Activated CD4-positive, alpha-beta T cell treated with anti-CD3 and anti-CD28 coated beads, Interleukin-2, amount 50 U/mL, for 1 hour (primary cell): ENCODE measurements at regions not wholly inside any gene's neighbourhood (a gene's known extent, or its start where the extent isn't known, plus 50 kb on each side); places are given as distances from the start of the nearest gene placed in this dataset.
A peak's percentile ranks its signal among the peaks of the same experiment; 100 is the strongest.

ENCODE experiments used
- DNase-seq: peaks from one replicate; pipeline ENCODE4 v3.0.0-alpha.2; 2020

DNA sequence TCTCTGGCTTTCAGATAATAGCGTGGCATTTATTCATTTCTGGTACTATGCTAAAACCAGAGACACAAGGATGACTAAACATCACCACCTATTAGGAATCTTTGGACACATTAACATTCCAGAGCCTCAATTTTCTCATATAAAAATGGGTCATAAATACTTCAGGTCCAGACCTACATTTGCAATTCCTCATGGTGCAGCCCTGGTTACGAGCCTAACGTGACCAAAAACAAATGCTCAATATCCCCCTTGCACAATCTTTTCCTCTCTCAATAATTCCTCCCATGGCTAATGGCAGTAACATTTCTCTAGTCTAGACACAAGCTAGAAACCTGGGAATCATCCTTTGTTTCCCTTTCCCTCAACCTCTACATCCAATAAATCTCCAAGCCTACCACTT is 112.8 kb upstream of the NABP1 start:
- no peak for DNase-seq

DNA sequence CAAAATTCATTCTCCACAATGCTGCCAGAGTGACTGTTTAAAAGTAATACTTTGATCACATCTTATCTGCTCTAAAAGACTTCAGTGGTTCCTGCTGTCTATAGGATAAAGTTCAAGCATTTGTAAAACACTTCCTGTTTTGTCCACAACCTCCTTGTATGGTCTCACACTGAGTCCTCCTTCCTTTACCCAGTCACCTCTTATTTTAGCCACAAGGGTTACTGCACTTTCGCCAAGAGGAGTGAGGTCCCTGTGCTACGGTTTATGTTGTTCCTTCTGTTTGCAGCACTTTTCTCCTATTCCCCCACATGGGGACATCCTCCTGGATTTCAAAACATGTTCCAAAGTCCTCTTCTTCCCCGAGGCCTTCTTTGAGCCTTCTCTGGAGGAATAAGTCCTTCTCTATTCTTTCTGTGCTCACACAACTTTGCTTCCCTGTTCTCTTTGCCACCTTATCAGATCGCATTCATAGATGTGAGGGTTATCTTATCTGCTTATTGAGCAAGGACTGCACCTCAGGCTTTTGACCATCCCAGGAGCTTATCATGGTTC is 112.2 kb upstream of the NABP1 start:
- DNase-seq: no peak

DNA sequence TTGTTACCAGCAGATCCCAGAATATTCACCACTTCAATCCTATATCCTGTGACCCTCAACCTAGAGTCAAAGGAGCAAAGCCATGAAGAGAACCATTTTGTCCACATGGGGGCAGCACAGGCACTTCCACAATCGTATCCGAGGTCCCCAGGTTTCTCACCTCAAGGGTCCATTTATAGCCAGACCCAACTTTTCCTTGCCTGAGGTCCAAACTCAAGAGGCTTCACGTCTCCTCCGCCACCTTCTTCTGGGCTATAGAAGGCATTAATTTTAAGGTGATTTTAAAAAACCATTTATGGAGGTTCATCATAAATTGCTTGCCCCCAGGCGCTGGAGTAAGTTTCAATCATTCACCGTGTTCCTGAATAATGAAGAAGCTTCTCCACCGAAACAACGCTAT is 111.6 kb upstream of the NABP1 start:
- DNase-seq: peak; percentile 68

DNA sequence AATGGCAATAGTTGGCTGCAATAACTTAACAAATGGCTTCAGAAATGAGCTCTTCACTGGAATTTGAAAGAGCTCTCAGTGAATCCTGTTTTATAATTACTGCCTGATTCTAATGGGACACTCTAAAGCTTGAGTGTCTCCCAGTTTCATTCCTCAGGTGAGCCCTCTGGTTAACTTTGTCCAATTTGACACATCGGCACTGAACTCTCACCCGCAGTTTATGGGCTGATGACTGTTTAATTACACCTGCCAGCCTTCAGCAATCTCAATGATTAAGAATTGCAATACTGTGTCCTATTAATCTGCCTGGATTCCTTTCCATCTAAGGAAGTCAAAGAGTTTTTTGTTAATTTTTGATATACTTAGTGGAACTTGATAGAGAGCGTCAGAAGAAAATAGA is 110.7 kb upstream of the NABP1 start:
- no peak for DNase-seq

DNA sequence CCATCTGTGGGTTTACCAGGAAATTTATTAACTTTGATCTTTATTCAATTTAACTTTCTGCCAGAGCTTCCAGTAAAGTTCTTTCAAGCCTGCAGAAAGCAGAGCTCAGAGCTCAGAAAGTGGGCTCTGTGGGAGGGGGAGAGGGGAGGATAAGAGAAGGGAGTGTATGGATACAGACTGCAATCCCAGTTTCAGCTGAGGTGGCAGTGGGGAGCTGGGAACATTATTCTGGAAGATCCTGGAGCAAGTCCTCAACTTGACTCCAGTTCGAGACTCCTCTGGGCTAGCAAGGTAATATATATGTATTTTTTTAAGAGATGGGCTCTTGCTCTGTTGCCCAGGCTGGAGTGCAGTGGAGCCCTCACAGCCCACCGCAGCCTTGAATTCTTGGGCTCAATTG is 108.9 kb upstream of the NABP1 start:
- no peak for DNase-seq

DNA sequence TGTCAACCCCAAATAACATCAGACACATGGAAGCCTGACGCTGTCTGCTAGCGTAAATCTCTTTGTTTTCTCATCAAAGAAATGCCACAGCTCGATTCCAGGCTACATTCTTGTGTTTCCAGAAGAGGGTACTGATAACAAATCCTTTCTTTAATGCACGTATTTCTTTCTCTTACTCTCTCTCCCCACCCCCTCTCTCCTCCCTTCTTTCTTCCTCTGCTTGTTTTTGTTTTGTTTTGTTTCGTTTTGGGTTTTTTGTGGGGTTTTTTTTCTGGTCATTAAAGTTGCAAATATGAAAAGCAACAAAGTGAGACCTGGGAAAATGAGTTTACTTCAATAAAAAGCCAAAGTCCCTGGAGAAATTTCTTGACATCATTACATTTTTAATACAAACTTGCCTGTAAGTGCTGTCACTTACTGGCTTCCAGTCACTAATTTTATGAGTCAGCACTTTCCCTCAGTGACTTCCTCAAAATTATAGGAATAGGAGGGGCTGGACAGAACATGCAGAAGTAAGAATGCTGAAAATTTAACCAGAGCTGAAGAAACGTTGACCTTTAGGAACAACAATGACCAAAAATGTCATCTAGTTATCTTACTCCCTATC is 106.7 kb upstream of the NABP1 start:
- DNase-seq: no peak

DNA sequence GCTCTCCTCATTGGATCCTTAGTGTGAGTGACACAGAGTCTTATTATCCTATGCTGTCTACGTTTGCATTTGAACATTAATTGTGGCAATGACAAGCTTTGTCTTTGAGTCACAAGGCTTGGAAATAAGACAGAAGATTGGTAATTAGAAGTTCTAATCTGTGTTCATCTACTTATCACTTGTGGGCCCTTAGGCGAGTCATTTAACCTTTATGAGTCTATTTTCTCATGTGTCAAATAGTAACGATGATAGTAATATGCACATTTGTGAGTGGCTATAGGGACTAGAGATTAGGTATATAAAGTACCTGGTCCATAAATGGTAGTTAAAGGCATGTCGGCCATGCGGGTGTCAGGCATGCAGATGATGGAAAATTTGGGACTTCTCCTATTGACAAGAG is 105.6 kb upstream of the NABP1 start:
- DNase-seq: no peak

DNA sequence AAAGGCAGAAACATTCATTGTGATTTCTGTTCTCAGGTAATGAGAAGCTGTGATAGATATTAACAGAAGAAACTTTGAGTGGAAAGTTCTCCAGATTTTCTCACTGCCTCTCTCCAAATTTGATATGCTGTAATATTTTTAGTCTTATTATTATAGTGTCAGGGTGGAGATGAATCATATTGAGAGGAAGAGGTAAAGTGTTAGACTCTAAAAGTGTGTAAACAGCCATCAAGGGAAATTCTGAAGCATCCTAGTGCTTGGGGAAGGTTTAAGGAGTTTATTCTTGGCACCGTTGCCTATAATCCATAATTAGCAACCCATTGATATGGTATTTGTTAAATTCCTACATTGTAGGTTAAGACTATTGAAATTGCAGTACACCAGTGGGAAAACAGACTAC is 104.7 kb upstream of the NABP1 start:
- DNase-seq: no peak

DNA sequence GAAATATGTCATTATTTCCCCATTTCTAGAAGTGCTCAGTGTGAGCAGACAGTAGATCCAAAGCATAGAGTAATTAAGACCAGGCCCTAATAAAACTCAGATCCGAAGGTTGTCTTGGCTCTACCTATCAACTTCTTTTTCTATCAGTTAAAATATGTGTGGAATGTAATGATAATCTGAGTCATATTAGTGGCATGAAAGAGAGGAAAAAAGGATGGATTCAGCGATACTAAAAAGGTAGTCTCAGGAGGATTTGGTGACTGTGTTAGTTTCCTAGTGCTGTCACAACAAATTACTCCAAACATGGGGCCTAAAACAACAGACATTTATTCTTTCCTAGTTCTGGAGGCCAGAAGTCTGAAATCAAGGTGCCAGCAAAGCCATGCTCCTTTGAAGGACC is 103.7 kb upstream of the NABP1 start:
- DNase-seq: no peak

DNA sequence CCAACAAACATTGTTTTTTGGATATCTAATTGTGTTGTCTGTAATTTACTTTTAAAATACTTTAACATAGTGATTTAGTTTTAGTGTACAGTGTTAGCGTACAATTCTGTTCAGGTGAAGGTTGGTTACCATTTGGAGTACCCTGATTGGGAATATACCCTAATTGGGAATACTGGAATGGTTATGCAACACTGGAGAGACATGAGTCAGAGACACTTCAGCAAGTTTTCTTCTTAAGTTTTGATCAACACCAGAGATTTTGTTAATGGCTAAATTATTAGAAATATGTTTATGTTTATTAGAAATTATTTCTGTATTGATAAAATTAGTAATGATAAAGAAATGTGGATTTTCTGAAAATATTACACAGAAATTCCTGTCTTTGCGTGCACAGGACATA is 100.3 kb upstream of the NABP1 start:
- no peak for DNase-seq

DNA sequence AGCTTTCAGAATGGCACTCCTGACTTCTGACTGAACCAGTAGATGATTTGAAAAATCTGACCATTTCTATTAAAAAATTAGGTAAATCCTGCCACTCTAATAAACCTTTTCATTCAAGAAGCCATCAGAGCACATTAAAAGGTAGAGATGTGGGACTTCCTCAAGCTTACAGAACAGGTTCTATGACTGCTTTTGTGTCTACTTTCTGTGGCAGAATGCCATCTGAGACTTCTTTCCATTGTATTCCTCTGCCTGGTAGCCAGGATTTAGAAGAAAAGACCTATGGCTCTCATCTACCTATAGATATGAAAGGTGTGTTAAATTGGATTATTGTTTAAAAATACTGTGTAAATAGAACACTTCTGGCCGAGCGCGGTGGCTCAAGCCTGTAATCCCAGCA is 99.9 kb upstream of the NABP1 start:
- no peak for DNase-seq

DNA sequence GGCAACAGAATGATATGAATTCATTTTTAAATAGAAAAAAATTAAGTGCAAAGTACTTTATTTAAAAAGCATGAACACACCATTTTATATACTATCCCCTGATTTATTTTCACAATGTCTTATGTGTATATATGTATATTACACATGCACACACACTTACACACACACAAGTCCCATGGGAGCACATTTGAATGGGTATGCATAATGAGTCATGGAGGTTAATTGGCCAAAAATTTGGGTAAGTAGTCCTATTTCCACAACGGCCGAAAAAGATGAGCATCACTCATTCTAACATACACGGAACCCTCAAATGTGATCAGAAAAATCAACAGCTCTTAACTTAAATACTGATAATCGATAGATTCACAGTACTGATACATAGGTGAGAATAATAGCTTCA is 97.4 kb upstream of the NABP1 start:
- DNase-seq: no peak

DNA sequence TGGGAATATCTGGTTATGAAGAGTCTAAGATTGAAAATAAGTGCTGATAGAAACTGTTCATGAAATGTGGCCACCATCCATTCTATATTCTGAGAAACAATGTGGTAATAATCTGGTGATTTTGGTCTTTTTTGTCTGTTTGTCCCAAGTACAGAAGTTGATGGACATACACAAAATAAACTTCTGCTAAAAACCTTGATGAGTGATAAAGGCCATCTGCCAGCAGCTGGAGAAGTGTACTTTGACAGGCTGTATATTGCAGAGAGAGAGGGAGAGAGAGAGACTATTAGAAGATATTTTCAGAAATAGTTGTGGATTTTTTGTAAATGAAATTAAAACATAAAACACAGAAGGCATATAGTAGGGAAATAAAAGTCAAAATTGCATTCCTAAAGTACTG is 96.9 kb upstream of the NABP1 start:
- no peak for DNase-seq

DNA sequence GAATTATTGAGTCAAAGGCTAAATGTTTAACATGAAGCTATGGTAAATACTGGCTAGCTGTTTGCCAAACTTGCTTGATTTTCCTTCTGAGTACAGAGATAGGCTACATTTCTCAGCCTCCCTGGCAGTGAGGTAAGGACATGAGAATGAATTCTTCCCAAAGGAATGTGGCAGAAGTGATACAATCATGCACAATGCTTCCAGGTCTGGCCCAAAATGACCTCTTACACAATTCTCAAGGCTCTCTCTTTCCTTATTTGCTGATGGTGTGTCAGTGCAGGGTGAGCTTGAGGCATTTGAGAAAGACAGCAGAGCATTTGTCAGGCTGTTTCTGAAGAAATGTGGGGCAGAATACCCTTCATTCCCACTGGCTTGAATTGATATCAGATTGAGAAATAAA is 95.6 kb upstream of the NABP1 start:
- no peak for DNase-seq

DNA sequence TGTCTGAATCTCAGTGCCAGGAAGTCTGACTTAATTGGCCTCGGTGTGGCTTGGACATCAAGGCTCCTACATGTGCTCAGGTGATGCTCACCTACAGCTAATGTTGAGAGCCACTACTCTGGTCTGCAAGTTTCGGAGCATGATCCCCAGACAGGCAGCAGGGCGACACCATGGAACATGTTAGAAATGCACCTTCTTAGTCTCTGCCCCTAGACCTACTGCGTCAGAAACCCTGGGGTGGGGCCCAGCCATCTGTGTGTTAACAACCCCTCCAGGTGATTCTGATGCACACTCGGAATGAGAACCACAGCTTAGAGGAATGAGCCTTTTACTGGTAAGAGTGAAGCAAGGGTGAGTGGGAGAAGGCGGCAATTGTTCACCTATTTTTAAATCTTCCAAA is 86.9 kb upstream of the NABP1 start:
- DNase-seq: no peak

DNA sequence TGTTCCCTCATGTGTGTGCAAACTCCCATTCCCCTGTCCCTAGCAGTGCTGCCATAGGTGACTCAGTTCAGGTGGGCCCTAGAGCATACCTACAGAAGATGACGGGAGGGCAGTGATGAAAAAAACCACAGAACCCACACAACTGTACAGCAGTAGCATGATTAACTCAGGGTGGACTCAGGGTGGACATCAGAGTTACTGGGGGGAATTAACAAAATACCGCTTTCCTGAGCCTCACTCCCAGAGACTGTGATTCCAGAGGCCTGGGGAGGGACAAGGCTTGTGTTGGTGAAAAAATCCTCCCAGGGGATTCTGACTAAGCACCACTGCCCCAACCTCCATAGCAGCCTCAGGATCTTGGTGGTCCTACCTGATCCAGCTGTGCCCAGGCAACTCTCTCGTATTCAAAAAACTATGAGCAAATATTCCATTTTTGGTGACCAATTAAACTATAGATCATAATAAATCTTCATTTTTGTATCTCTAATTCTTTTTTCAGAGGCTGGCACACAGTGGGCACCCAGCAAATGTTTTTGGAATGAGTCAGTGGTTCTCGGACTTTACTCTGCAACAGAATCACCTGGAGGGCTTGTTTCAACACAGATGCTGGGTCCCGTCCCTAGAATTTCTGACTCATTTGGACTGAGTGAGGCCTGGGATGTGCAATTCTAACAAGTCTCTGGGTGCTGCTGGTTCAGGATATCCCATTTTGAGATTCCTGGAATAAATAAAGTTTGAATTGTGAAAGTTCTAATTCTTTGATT is 84.1 kb upstream of the NABP1 start:
- no peak for DNase-seq

DNA sequence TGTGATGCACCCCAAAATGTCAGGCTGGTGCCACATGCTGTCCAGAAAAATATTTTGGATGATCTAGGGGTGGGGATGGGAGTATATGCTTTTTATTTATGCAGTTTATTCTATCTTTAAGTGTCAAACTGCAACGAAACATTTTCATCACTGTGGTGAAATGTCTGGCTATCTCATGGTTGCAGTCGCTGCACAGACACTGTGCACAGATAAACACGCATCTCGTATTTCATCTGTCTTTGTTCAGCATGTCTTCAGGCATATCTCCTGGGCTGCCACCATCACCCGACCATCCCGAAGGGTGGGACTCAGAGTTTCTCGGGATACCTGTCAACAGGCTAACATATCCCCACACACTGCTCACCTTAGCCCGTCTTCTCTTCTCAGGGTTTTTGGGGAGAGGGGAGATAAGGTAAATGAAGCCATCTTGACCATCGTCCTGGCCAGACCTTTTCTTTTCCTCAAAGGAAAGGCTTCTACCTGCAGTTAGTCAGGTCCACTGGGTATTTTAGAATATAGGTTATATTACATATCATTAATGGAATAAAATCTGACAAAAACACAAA is 80.7 kb upstream of the NABP1 start:
- no peak for DNase-seq

DNA sequence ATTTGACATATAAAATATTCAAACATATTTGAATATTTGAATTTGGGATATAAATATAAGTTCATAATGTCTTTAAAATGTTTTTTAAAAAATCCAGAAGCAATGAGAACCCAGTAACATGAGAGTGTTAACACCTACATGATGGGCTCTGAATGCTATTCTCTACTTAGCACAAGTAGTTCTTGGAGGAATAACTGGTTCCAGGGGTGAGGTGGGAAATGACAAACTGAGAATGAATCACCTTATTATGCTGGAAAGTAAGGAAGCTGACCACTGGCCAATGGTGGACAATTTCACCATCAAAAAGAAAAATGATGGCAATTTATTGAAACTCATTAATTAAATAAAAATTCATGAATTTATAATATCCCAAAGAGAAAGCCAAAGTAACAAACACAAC is 79.6 kb upstream of the NABP1 start:
- no peak for DNase-seq

DNA sequence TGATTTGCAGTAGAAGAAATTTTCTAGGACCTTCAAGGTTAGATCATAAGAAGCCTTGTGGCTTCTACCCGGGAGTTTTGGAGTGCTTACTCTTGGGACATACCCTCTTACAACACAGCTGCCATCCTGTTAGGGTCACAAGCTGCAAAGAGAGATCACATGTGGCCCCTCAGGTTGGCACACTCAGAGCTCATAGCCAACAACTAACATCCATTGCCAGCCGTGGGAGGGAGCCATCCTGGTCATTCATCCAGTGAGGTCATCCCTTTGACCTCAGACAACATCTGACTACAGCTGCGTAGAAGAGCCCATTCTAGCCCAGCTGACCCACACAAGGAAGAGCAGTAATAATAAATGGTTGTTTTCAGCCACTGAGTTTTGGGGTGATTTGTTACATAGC is 76.9 kb upstream of the NABP1 start:
- no peak for DNase-seq

DNA sequence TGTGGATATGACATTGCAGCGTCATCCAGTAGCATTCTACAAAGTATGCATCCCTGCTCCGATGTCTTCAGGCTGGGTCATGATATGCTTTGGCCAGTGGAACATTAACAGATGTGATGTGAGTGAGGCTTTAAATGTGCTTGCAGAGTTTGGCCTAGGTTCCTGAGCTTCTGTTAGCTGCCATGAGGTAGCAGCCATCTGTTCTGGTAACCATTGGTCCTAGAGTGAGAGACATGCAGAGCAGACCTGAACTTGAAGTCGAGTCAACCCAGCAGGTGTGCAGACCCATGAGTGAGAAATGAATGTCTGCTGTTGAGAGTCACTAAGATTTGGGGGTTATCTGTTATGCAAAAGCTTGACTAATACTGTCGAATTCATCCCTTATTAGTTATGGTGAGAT is 73.8 kb upstream of the NABP1 start:
- no peak for DNase-seq

DNA sequence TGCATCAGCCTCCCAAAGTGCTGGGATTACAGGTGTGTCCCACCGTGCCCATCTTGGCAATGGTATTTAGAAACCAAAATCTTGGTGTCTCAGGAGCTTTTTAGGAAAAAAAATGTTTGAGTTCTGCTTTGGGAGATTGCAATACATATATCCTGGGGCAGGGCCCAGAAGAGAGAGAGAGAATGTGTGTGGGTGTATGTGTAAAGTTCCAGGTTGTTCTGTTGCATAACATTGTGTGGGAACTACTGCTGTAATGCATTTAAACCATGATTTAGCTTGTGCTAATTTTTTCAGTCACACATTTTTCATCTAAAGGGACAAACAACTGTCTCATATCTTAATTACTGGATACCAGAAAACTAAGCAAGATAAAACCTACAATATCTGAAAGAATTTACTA is 70.8 kb upstream of the NABP1 start:
- no peak for DNase-seq

DNA sequence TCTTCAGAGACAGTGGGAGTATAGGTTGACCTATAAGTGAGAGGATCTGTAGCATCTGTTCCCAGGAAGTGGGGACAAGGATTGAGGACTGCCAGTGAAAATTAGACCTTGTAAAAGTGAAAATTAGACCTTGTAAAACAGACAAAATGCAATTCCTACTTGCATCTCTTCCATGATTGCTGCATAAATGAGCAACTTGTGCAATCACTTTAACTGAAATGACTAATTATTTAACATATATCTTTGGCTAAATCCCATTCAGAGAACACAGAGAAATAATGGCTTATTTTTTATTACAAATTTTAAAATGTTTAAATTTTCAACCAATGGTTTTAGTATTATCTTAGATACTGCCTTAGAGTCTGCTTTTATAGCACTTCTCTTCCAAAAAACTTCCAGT is 67.2 kb upstream of the NABP1 start:
- DNase-seq: no peak

DNA sequence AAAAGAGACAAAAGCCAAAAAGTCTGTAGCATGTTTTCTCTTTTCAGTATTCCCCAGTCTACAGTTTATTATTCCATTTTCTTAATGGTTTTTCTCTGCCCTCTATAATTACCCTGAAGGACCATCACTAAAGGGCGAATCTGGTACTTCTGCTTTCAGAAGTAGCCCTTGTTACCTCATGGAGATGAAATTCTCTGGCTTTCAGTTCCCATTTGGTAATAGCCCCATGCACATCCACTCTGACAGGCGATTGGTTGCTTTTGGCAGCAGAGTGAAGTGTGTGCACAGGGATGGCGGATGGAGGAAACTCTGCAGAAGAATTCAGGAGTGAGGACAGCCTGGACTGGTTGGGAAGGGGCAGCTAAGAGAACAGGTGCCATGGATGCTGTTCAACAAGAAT is 66.3 kb upstream of the NABP1 start:
- no peak for DNase-seq

DNA sequence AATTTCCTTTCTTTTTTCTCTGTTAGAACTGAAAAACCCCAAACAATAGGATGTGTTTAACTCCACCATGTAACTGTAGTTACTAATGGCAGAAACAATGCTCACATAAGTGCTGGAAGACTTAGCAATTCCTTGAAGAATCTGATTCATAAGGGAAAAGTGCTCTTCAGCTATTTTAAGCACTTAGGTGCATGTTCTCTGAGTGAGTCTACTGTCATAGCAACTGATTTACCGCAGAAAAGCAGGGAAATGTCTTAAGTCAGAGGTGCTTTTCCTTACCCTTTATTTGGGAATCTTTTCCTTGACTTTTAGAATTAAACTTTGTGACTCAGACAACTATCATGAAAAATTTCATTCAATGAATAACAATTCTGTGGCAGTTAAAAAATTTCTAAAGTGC is 65.4 kb upstream of the NABP1 start:
- no peak for DNase-seq

DNA sequence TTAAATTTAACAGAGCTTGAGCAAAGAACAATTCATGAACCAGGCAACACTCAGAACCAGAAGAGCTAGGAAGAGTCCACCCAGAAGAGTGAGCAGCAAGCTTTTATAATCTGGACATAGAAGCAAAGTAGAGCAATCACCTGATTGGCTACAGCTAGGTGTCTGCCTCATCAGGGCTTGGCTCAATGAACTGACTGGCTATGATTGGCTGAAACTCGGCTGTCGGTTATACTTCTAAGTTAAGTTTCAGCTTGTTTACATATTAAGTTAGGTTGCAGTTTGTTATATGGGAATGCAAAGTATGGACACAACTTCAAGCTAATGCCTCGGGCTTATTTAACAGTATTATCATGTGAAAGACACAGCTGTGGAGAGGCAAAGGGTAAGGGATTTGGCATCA is 63.2 kb upstream of the NABP1 start:
- DNase-seq: no peak
